BLaER1 treated with 17β-estradiol and CSF1 and Interleukin-3, amounts not matched to agents 10 nM and 100 nM (cell line): ENCODE measurements at regions not wholly inside any gene's neighbourhood (a gene's known extent, or its start where the extent isn't known, plus 50 kb on each side); places are given as distances from the start of the nearest gene placed in this dataset.

Experiments used
- H3K27ac ChIP-seq, 11 experiments: shearing (Covaris generic); formaldehyde crosslinking; 2 replicates each; pipeline ENCODE4 v1.8.1; 2022
- H3K27me3 ChIP-seq, 11 experiments: shearing (Covaris generic); formaldehyde crosslinking; 2 replicates each; pipeline ENCODE4 v1.8.1; 2022
- H3K36me3 ChIP-seq, 11 experiments: shearing (Covaris generic); formaldehyde crosslinking; 2 replicates each; pipeline ENCODE4 v1.8.1; 2022
- H3K4me1 ChIP-seq, 10 experiments: shearing (Covaris generic); formaldehyde crosslinking; 2 replicates each; pipeline ENCODE4 v1.8.1; 2022
- H3K4me2 ChIP-seq, 11 experiments: shearing (Covaris generic); formaldehyde crosslinking; 2 replicates each; pipeline ENCODE4 v1.8.1; 2022
- H3K4me3 ChIP-seq, 10 experiments: shearing (Covaris generic); formaldehyde crosslinking; 2 replicates each; pipeline ENCODE4 v1.8.1; 2022
- H3K9ac ChIP-seq, 11 experiments: shearing (Covaris generic); formaldehyde crosslinking; 2 replicates each; pipeline ENCODE4 v1.8.1; 2022
- H3K9me3 ChIP-seq, 11 experiments: shearing (Covaris generic); formaldehyde crosslinking; replicated peaks in 1 of 11; 2 replicates each; pipeline ENCODE4 v1.8.1; 2022
- H4K20me1 ChIP-seq, 11 experiments: shearing (Covaris generic); formaldehyde crosslinking; 2 replicates each; pipeline ENCODE4 v1.8.1; 2022
- Cebpa-rat ChIP-seq, 11 experiments: shearing (Covaris generic); IDR thresholded peaks; 2 replicates each; pipeline ENCODE4 v1.8.1; 2022

GRCh38 chr12:91633206-91633605 lies 450.6 kb upstream of the DCN start:
- Histone ChIP-seq H3K27ac (no peak overlapping the region), H3K9me3 (peaks cover 10 to 18% (median 17%) of the 10 kb centered on the region in 11 experiments), H3K4me2 (no peak overlapping the region), H3K27me3 (no peaks in the 10 kb centered on the region), H3K4me1 (peaks cover 0 to 23% (median 0%) of the 10 kb centered on the region in 10 experiments; a peak in 6 of 20 replicates), H4K20me1 (no peaks in the 10 kb centered on the region), H3K4me3 (no peak overlapping the region), H3K36me3 (no peaks in the 10 kb centered on the region), H3K9ac (no peak overlapping the region)
- TF ChIP-seq Cebpa-rat (IDR thresholded peaks at IDR 0.05): no peak

- H3K36me3 ChIP-seq: no peaks in the 10 kb centered on the region
- no peaks in the 10 kb centered on the region for H3K27me3 ChIP-seq
- H3K4me3 ChIP-seq: no peak overlapping the region
- no peak overlapping the region for H3K9ac ChIP-seq
- TF ChIP-seq Cebpa-rat (IDR thresholded peaks at IDR 0.05): no peak
- peaks cover 0 to 23% (median 0%) of the 10 kb centered on the region in 10 experiments; a peak in 6 of 20 replicates for H3K4me1 ChIP-seq
- peak overlapping the region in 2 of 11 experiments; percentile 50 to 74; a peak in 2 of 22 replicates for H3K4me2 ChIP-seq
- H3K27ac ChIP-seq: peak overlapping the region in 1 of 11 experiments; percentile 64; a peak in 2 of 22 replicates
- H4K20me1 ChIP-seq: no peaks in the 10 kb centered on the region
- H3K9me3 ChIP-seq: peaks cover 10 to 18% (median 17%) of the 10 kb centered on the region in 11 experiments
These were observed 449.6 kb upstream of the DCN start for GRCh38 chr12:91632042-91632786.

GRCh38 chr12:91630596-91631293 lies 448.1 kb upstream of the DCN start:
- Histone ChIP-seq H4K20me1 (no peaks in the 10 kb centered on the region), H3K4me3 (no peak overlapping the region), H3K27me3 (no peaks in the 10 kb centered on the region), H3K36me3 (no peaks in the 10 kb centered on the region), H3K4me1 (peaks cover 0 to 23% (median 0%) of the 10 kb centered on the region in 10 experiments; a peak in 6 of 20 replicates), H3K4me2 (peak overlapping the region in 4 of 11 experiments; percentile 24 to 74 (median 44); a peak in 6 of 22 replicates), H3K9me3 (peaks cover 15 to 26% (median 23%) of the 10 kb centered on the region in 11 experiments), H3K27ac (peak overlapping the region in 3 of 11 experiments; percentile 58 to 64 (median 62); a peak in 5 of 22 replicates), H3K9ac (no peak overlapping the region; a peak in 1 of 22 replicates)
- no peak for TF ChIP-seq Cebpa-rat (IDR thresholded peaks at IDR 0.05)

GRCh38 chr12:91630083-91630482 lies 447.5 kb upstream of the DCN start:
- Histone ChIP-seq H3K27ac (peak overlapping the region in 3 of 11 experiments; percentile 58 to 64 (median 62); a peak in 3 of 22 replicates), H3K9me3 (peaks cover 18 to 29% (median 26%) of the 10 kb centered on the region in 11 experiments), H3K4me2 (peak overlapping the region in 2 of 11 experiments; percentile 50 to 74; a peak in 4 of 22 replicates), H3K27me3 (no peaks in the 10 kb centered on the region), H3K4me3 (no peak overlapping the region), H3K4me1 (peaks cover 0 to 23% (median 0%) of the 10 kb centered on the region in 10 experiments; a peak in 6 of 20 replicates), H3K36me3 (no peaks in the 10 kb centered on the region), H3K9ac (no peak overlapping the region), H4K20me1 (no peaks in the 10 kb centered on the region)
- no peak for TF ChIP-seq Cebpa-rat (IDR thresholded peaks at IDR 0.05)

- Histone ChIP-seq H3K27me3 (no peaks in the 10 kb centered on the region), H3K4me3 (no peak overlapping the region)
- no peak for TF ChIP-seq Cebpa-rat (IDR thresholded peaks at IDR 0.05)
These were observed 446.8 kb upstream of the DCN start for GRCh38 chr12:91629440-91629839.

GRCh38 chr12:91628656-91629055 lies 446.0 kb upstream of the DCN start:
- no peaks in the 10 kb centered on the region for H3K27me3 ChIP-seq
- H3K4me2 ChIP-seq: no peak overlapping the region
- H4K20me1 ChIP-seq: no peaks in the 10 kb centered on the region
- TF ChIP-seq Cebpa-rat (IDR thresholded peaks at IDR 0.05): no peak
- no peaks in the 10 kb centered on the region for H3K36me3 ChIP-seq
- H3K4me1 ChIP-seq: peaks cover 0 to 23% (median 0%) of the 10 kb centered on the region in 10 experiments; a peak in 6 of 20 replicates
- H3K4me3 ChIP-seq: no peak overlapping the region
- no peak overlapping the region for H3K9ac ChIP-seq
- H3K9me3 ChIP-seq: peaks cover 8 to 15% (median 12%) of the 10 kb centered on the region in 11 experiments; a peak in 21 of 22 replicates
- H3K27ac ChIP-seq: no peak overlapping the region

More at GRCh38 chr12:91629440-91629839, 446.8 kb upstream of the DCN start:
- Histone ChIP-seq H3K4me1 (peaks cover 0 to 23% (median 0%) of the 10 kb centered on the region in 10 experiments; a peak in 6 of 20 replicates), H3K4me2 (no peak overlapping the region), H4K20me1 (no peaks in the 10 kb centered on the region), H3K27ac (no peak overlapping the region), H3K9ac (no peak overlapping the region), H3K36me3 (no peaks in the 10 kb centered on the region), H3K9me3 (peaks cover 14 to 23% (median 19%) of the 10 kb centered on the region in 11 experiments)

- H3K27me3 ChIP-seq: no peaks in the 10 kb centered on the region
- no peak for TF ChIP-seq Cebpa-rat (IDR thresholded peaks at IDR 0.05)
- H3K27ac ChIP-seq: no peak overlapping the region
- H3K9ac ChIP-seq: no peak overlapping the region
- no peak overlapping the region for H3K4me2 ChIP-seq
- no peaks in the 10 kb centered on the region for H4K20me1 ChIP-seq
- H3K4me3 ChIP-seq: no peak overlapping the region
- peaks cover 0 to 23% (median 0%) of the 10 kb centered on the region in 10 experiments; a peak in 6 of 20 replicates for H3K4me1 ChIP-seq
- H3K36me3 ChIP-seq: no peaks in the 10 kb centered on the region
- H3K9me3 ChIP-seq: peaks cover 6 to 14% (median 10%) of the 10 kb centered on the region in 11 experiments; a peak in 17 of 22 replicates
These were observed 444.6 kb upstream of the DCN start for GRCh38 chr12:91627225-91627624.

GRCh38 chr12:91622981-91623380 lies 440.4 kb upstream of the DCN start:
- no peak overlapping the region for H3K4me3 ChIP-seq
- no peaks in the 10 kb centered on the region for H3K27me3 ChIP-seq
- H3K9me3 ChIP-seq: peaks cover 6 to 14% (median 10%) of the 10 kb centered on the region in 11 experiments; a peak in 17 of 22 replicates
- no peaks in the 10 kb centered on the region for H4K20me1 ChIP-seq
- no peak overlapping the region for H3K27ac ChIP-seq
- no peaks in the 10 kb centered on the region for H3K4me1 ChIP-seq
- no peak for TF ChIP-seq Cebpa-rat (IDR thresholded peaks at IDR 0.05)
- H3K36me3 ChIP-seq: no peaks in the 10 kb centered on the region
- H3K9ac ChIP-seq: no peak overlapping the region
- H3K4me2 ChIP-seq: no peak overlapping the region

GRCh38 chr12:91622037-91622436 lies 439.4 kb upstream of the DCN start:
- H3K4me3 ChIP-seq: no peak overlapping the region
- H3K27ac ChIP-seq: no peak overlapping the region
- no peak for TF ChIP-seq Cebpa-rat (IDR thresholded peaks at IDR 0.05)
- peaks cover 6 to 14% (median 10%) of the 10 kb centered on the region in 11 experiments; a peak in 17 of 22 replicates for H3K9me3 ChIP-seq
- no peak overlapping the region for H3K9ac ChIP-seq
- no peaks in the 10 kb centered on the region for H3K27me3 ChIP-seq
- no peaks in the 10 kb centered on the region for H4K20me1 ChIP-seq
- H3K4me2 ChIP-seq: no peak overlapping the region
- no peaks in the 10 kb centered on the region for H3K4me1 ChIP-seq
- no peaks in the 10 kb centered on the region for H3K36me3 ChIP-seq
